ENCODE measurements at regions not wholly inside any gene's neighbourhood (a gene's known extent, or its start where the extent isn't known, plus 50 kb on each side); places are given as distances from the start of the nearest gene placed in this dataset.
A peak's percentile ranks its signal among the peaks of the same experiment; 100 is the strongest.

DNA sequence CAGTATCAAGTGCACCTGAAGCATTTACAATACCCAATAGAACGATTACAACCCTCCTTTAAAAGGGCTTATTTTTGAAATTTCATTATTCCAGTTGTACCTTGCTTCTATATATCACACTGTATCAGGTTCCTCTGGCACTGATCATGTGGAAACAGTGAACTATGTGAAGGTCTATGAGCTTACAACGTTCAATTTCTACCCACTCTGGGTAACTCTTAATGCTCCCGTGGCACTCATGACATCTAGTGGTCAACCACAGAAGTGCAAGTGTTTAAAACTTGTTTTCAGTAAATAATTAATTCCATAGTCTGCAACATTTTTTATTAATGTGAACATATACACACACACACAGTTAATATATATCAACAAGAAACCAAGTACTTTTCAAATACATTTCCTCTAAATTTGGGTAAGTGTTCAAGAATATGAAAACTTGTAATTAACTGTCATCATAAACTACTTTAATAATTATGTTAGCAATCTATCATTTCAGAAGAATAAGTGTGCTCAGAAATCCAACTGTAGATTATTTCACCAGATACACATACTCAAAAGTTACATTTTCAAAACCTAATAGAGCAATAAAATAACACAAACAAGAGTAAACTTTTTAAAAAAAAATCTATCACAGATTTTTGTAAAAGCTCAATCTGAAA lies 61.0 kb downstream of the MPP7 start:
- Mint-ChIP-seq H3K4me3 (no peak overlapping the region), H3K27me3 (no peaks in the 10 kb centered on the region), H3K36me3 (peaks cover 11% of the 10 kb centered on the region), H3K27ac (no peak overlapping the region), H3K4me1 (peaks cover 0 to 14% (median 8%) of the 10 kb centered on the region in 4 donors), H3K9me3 (peaks cover 0 to 5% (median 0%) of the 10 kb centered on the region in 7 donors)
- no peak overlapping the region for H3K4me3 ChIP-seq (ENCODE audit: low read depth, low read length)
- peaks cover under 1% of the 10 kb centered on the region for H3K36me3 ChIP-seq (ENCODE audit: control insufficient read depth, insufficient read depth, low read length)
- H3K27ac ChIP-seq (ENCODE audit: insufficient read depth, low read length, poor library complexity, severe bottlenecking): no peak overlapping the region
- H3K27me3 ChIP-seq (ENCODE audit: control insufficient read depth, insufficient read depth, low read length): no peaks in the 10 kb centered on the region
- peak; percentile 9 to 70 (median 44) for DNase-seq
- no peaks in the 10 kb centered on the region for H3K4me1 ChIP-seq (ENCODE audit: control insufficient read depth, insufficient read depth, low read length, poor library complexity, severe bottlenecking)
- peaks cover 0 to 3% of the 10 kb centered on the region in 2 experiments for H3K9me3 ChIP-seq (ENCODE audit: control insufficient read depth in 2 of 2, low read length in 2 of 2)
- ATAC-seq (ENCODE audit: low read depth in 2 of 2): peak; percentile 79

DNA sequence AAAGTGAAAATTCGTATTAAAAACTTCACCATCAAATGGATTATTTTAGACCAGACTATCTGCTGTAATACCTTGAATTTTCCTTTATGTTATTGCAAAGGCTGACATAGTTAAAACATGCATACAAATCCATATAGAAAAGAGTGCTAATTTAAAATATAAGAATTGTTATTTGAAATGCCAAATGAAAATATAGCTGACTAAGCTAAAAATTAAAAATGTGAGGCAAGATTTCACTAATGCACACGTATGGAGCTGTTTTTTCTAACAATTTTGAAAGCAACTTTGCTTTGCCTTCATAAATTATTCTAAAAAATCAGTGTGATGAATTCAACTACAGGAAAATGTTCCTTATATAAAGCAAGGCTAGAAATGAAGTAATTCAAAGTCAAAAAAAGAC lies 62.5 kb downstream of the MPP7 start:
- peaks cover 18% of the 10 kb centered on the region for H3K36me3 Mint-ChIP-seq
- Histone ChIP-seq H3K4me3 (ENCODE audit: low read depth, low read length) (no peak overlapping the region), H3K4me1 (ENCODE audit: control insufficient read depth, insufficient read depth, low read length, poor library complexity, severe bottlenecking) (no peaks in the 10 kb centered on the region), H3K27me3 (ENCODE audit: control insufficient read depth, insufficient read depth, low read length) (no peaks in the 10 kb centered on the region), H3K27ac (ENCODE audit: insufficient read depth, low read length, poor library complexity, severe bottlenecking) (no peak overlapping the region), H3K36me3 (ENCODE audit: control insufficient read depth, insufficient read depth, low read length) (peaks cover 3% of the 10 kb centered on the region), H3K9me3 (ENCODE audit: control insufficient read depth in 2 of 2, low read length in 2 of 2) (no peaks in the 10 kb centered on the region)
- ATAC-seq (ENCODE audit: low read depth in 2 of 2): no peak
- no peaks in the 10 kb centered on the region for H3K27me3 Mint-ChIP-seq
- peaks cover 0 to 1% (median 0%) of the 10 kb centered on the region in 7 donors for H3K9me3 Mint-ChIP-seq
- H3K4me1 Mint-ChIP-seq: peaks cover 0 to 14% (median 8%) of the 10 kb centered on the region in 4 donors
- no peak overlapping the region for H3K4me3 Mint-ChIP-seq
- H3K27ac Mint-ChIP-seq: no peak overlapping the region
- DNase-seq: no peak

DNA sequence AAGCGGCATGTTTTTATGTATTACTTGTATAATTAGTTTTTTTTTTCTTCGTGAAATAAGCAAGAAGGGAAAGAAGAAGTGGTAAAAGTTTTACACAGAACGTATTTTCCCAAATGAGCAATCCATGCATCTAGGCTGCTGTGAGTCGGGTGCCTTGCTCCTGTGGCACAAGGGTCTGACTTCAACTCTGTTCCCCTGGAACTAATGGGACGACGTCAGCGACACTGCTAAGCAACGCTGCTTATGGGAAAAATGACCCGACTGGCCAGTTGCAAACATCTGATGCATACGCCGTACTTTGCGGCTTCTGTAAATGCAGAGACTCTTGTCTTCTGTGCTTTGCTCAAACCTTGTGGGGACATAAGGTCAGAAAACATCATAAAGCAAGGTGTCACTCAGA lies 66.3 kb downstream of the MPP7 start:
- H3K4me3 Mint-ChIP-seq: no peak overlapping the region
- H3K36me3 Mint-ChIP-seq: peaks cover 13% of the 10 kb centered on the region

DNA sequence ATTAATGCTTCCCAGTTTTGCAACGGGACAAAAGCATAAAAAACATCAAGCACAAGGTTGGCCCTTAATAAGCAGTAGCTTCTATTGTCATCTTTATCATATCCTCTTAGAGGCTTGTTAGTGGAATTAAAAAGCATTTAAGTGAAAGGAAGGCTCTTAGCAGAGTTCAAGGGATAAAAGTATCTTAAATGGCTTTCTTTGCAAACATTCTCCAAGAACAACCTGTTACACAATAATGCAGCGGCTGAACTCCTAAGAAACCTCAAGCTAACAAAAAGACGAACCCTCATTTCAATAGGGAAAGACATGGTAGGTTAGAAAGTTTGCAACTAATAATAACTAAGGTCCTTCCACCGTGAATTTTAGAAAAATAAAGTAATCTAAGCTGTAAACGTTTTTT lies 82.1 kb downstream of the MPP7 start:
- Mint-ChIP-seq H3K9me3 (no peaks in the 10 kb centered on the region), H3K36me3 (peaks cover 8% of the 10 kb centered on the region), H3K4me1 (peaks cover 9 to 23% (median 12%) of the 10 kb centered on the region in 4 donors), H3K4me3 (no peak overlapping the region), H3K27ac (no peak overlapping the region), H3K27me3 (no peaks in the 10 kb centered on the region)
- DNase-seq (no peak), ATAC-seq (ENCODE audit: low read depth in 2 of 2) (no peak)
- H3K4me3 ChIP-seq (ENCODE audit: low read depth, low read length): no peak overlapping the region
- no peak overlapping the region for H3K27ac ChIP-seq (ENCODE audit: insufficient read depth, low read length, poor library complexity, severe bottlenecking)
- H3K27me3 ChIP-seq (ENCODE audit: control insufficient read depth, insufficient read depth, low read length): no peaks in the 10 kb centered on the region
- no peaks in the 10 kb centered on the region for H3K4me1 ChIP-seq (ENCODE audit: control insufficient read depth, insufficient read depth, low read length, poor library complexity, severe bottlenecking)
- H3K36me3 ChIP-seq (ENCODE audit: control insufficient read depth, insufficient read depth, low read length): no peaks in the 10 kb centered on the region
- no peaks in the 10 kb centered on the region for H3K9me3 ChIP-seq (ENCODE audit: control insufficient read depth in 2 of 2, low read length in 2 of 2)

More for the DNA sequence above, 66.3 kb downstream of the MPP7 start:
- Mint-ChIP-seq H3K9me3 (no peaks in the 10 kb centered on the region), H3K27me3 (no peaks in the 10 kb centered on the region), H3K4me1 (peaks cover 0 to 11% (median 1%) of the 10 kb centered on the region in 4 donors), H3K27ac (no peak overlapping the region)
- no peak overlapping the region for H3K27ac ChIP-seq (ENCODE audit: insufficient read depth, low read length, poor library complexity, severe bottlenecking)
- DNase-seq: no peak
- no peaks in the 10 kb centered on the region for H3K4me1 ChIP-seq (ENCODE audit: control insufficient read depth, insufficient read depth, low read length, poor library complexity, severe bottlenecking)
- H3K27me3 ChIP-seq (ENCODE audit: control insufficient read depth, insufficient read depth, low read length): no peaks in the 10 kb centered on the region
- peaks cover 3% of the 10 kb centered on the region for H3K36me3 ChIP-seq (ENCODE audit: control insufficient read depth, insufficient read depth, low read length)
- no peak overlapping the region for H3K4me3 ChIP-seq (ENCODE audit: low read depth, low read length)
- no peaks in the 10 kb centered on the region for H3K9me3 ChIP-seq (ENCODE audit: control insufficient read depth in 2 of 2, low read length in 2 of 2)
- ATAC-seq (ENCODE audit: low read depth in 2 of 2): no peak

DNA sequence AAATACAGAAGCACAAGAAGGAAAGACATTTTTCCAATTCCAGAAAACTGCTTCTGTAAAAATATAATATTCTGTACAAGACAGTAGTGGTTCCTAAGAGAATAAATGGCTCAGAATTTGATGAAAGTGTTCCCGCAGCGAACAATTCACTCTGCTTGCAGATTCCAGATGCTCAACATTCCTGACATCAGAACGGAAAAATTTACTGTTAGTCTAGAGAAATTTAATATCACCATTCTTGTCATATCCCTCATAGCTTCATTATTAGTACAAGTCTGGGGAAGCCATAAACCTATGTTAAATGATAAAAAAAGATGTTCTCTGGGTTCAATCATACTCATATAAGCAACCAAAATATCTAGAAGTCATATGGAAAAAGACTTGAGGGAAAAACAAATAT lies 83.6 kb downstream of the MPP7 start:
- Histone ChIP-seq H3K36me3 (ENCODE audit: control insufficient read depth, insufficient read depth, low read length) (no peaks in the 10 kb centered on the region), H3K27ac (ENCODE audit: insufficient read depth, low read length, poor library complexity, severe bottlenecking) (no peak overlapping the region), H3K9me3 (ENCODE audit: control insufficient read depth in 2 of 2, low read length in 2 of 2) (no peaks in the 10 kb centered on the region), H3K4me1 (ENCODE audit: control insufficient read depth, insufficient read depth, low read length, poor library complexity, severe bottlenecking) (no peaks in the 10 kb centered on the region), H3K4me3 (ENCODE audit: low read depth, low read length) (no peak overlapping the region), H3K27me3 (ENCODE audit: control insufficient read depth, insufficient read depth, low read length) (no peaks in the 10 kb centered on the region)
- Mint-ChIP-seq H3K36me3 (peaks cover 3% of the 10 kb centered on the region), H3K27me3 (no peaks in the 10 kb centered on the region), H3K4me3 (no peak overlapping the region), H3K9me3 (no peaks in the 10 kb centered on the region), H3K27ac (no peak overlapping the region), H3K4me1 (peaks cover 9 to 22% (median 12%) of the 10 kb centered on the region in 4 donors)
- ATAC-seq (ENCODE audit: low read depth in 2 of 2) (no peak), DNase-seq (no peak)

DNA sequence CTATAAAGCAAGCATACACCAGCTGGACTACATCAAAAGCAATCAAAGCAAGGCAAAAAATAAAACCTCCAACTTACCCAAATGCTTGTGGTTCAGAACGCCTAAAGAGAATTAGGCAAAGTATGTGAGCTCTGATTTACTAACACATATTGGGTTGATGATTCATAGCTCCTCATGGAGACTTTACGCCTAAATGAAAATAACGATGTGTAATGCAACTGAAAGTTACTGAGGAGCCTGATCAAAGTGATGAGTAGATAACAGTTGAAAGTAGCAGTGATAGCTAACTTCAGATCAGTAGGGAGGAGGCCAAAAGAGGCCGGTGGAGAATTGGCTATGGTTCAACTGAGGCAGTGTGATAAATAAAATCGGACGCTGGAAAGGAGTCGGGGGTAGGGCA lies 85.0 kb downstream of the MPP7 start:
- H3K27me3 Mint-ChIP-seq: no peaks in the 10 kb centered on the region
- H3K27ac Mint-ChIP-seq: peak overlapping the region; percentile 21 to 50 (median 48)
- DNase-seq: peak in 1 of 3 donors; percentile 27
- ATAC-seq (ENCODE audit: low read depth in 2 of 2): peak in 1 of 2 donors; percentile 58
- peaks cover 9 to 23% (median 14%) of the 10 kb centered on the region in 4 donors for H3K4me1 Mint-ChIP-seq
- Histone ChIP-seq H3K27me3 (ENCODE audit: control insufficient read depth, insufficient read depth, low read length) (no peaks in the 10 kb centered on the region), H3K4me3 (ENCODE audit: low read depth, low read length) (no peak overlapping the region), H3K36me3 (ENCODE audit: control insufficient read depth, insufficient read depth, low read length) (no peaks in the 10 kb centered on the region), H3K4me1 (ENCODE audit: control insufficient read depth, insufficient read depth, low read length, poor library complexity, severe bottlenecking) (no peaks in the 10 kb centered on the region), H3K9me3 (ENCODE audit: control insufficient read depth in 2 of 2, low read length in 2 of 2) (no peaks in the 10 kb centered on the region), H3K27ac (ENCODE audit: insufficient read depth, low read length, poor library complexity, severe bottlenecking) (no peak overlapping the region)
- peaks cover 5% of the 10 kb centered on the region for H3K36me3 Mint-ChIP-seq
- H3K9me3 Mint-ChIP-seq: no peaks in the 10 kb centered on the region
- H3K4me3 Mint-ChIP-seq: peak overlapping the region in 1 of 4 donors; percentile 18

DNA sequence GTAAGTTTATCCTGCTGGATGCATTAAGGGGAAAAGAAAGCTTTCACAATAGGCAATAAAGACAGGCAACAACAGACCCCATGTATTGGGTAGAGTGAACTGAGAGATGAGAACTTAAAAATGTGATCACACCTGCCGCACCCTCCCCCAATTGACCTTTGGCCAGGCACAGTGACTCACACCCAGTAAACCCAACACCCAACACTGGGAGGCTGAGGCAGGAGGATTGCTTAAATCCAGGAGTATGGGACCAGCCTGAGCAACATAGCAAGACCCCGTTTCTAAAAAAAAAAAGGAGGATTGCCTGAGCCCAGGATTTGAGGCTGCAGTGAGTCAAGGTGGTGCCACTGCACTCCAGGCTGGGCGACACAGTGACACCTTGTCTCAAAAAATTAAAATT lies 86.9 kb downstream of the MPP7 start:
- Mint-ChIP-seq H3K4me3 (no peak overlapping the region), H3K4me1 (peaks cover 9 to 23% (median 15%) of the 10 kb centered on the region in 4 donors), H3K27me3 (no peaks in the 10 kb centered on the region), H3K27ac (peak overlapping the region in 1 of 3 donors; percentile 62), H3K9me3 (no peaks in the 10 kb centered on the region), H3K36me3 (peaks cover 14% of the 10 kb centered on the region)
- no peak overlapping the region for H3K4me3 ChIP-seq (ENCODE audit: low read depth, low read length)
- ATAC-seq (ENCODE audit: low read depth in 2 of 2): no peak
- no peaks in the 10 kb centered on the region for H3K9me3 ChIP-seq (ENCODE audit: control insufficient read depth in 2 of 2, low read length in 2 of 2)
- no peak overlapping the region for H3K27ac ChIP-seq (ENCODE audit: insufficient read depth, low read length, poor library complexity, severe bottlenecking)
- H3K27me3 ChIP-seq (ENCODE audit: control insufficient read depth, insufficient read depth, low read length): no peaks in the 10 kb centered on the region
- no peaks in the 10 kb centered on the region for H3K4me1 ChIP-seq (ENCODE audit: control insufficient read depth, insufficient read depth, low read length, poor library complexity, severe bottlenecking)
- no peaks in the 10 kb centered on the region for H3K36me3 ChIP-seq (ENCODE audit: control insufficient read depth, insufficient read depth, low read length)
- no peak for DNase-seq

DNA sequence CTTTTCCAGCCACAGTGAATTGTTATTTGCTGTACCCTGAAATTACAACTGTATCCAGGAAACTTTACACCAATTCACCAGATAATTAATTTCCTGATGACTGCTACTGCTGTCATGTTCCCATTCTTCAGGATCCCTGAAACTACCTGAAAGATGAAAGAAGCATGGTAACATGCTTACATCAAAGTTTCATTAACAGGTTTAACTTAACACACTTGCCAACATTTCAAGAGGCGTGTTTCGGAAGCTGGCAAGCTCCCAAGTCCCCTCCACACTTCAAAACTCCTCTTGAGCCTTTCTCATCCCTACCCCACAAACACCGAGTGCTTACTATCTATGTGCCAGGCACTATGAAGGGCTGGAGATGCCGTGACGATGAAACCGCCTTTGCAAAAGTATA lies 88.6 kb downstream of the MPP7 start:
- Histone ChIP-seq H3K27me3 (ENCODE audit: control insufficient read depth, insufficient read depth, low read length) (no peaks in the 10 kb centered on the region), H3K27ac (ENCODE audit: insufficient read depth, low read length, poor library complexity, severe bottlenecking) (no peak overlapping the region), H3K36me3 (ENCODE audit: control insufficient read depth, insufficient read depth, low read length) (no peaks in the 10 kb centered on the region), H3K4me1 (ENCODE audit: control insufficient read depth, insufficient read depth, low read length, poor library complexity, severe bottlenecking) (no peaks in the 10 kb centered on the region), H3K4me3 (ENCODE audit: low read depth, low read length) (no peak overlapping the region), H3K9me3 (ENCODE audit: control insufficient read depth in 2 of 2, low read length in 2 of 2) (no peaks in the 10 kb centered on the region)
- DNase-seq: no peak
- peaks cover 9 to 20% (median 18%) of the 10 kb centered on the region in 4 donors for H3K4me1 Mint-ChIP-seq
- H3K4me3 Mint-ChIP-seq: no peak overlapping the region
- ATAC-seq (ENCODE audit: low read depth in 2 of 2): no peak
- peaks cover 26% of the 10 kb centered on the region for H3K36me3 Mint-ChIP-seq
- no peak overlapping the region for H3K27ac Mint-ChIP-seq
- H3K9me3 Mint-ChIP-seq: no peaks in the 10 kb centered on the region
- H3K27me3 Mint-ChIP-seq: no peaks in the 10 kb centered on the region

Data from CD4-positive, CD25-positive, alpha-beta regulatory T cell (primary cell).